ENCODE measurements at regions not wholly inside any gene's neighbourhood (a gene's known extent, or its start where the extent isn't known, plus 50 kb on each side); places are given as distances from the start of the nearest gene placed in this dataset.

- Histone ChIP-seq H3K9me3 (replicated peaks in 1 of 3) (no peaks in the 10 kb centered on the region), H3K27me3 (no peaks in the 10 kb centered on the region), H3K4me3 (no peak overlapping the region), H3K4me1 (replicated peaks in 1 of 2) (no peaks in the 10 kb centered on the region), H3K36me3 (replicated peaks in 1 of 2) (no peaks in the 10 kb centered on the region), H3K27ac (no peak overlapping the region)
- 35 to 53% (median 47%) methylated on average over 3 of the region's 3 CpGs for WGBS, 4 donors
- intact Hi-C loops (cut with DNase I), result no loop called here
- no peak for TF ChIP-seq POLR2A (IDR thresholded peaks at IDR 0.05)
- TF ChIP-seq CTCF (IDR thresholded peaks at IDR 0.05), result no peak
- no peak for DNase-seq
Observed at GRCh38 chr12:13799574-13799973, 181.8 kb downstream of the GRIN2B start.

GRCh38 chr12:13798162-13798561, 183.2 kb downstream of the GRIN2B start:
- H3K4me1 ChIP-seq (replicated peaks in 1 of 2), result no peaks in the 10 kb centered on the region
- no peak for DNase-seq

GRCh38 chr12:13794706-13795105, 186.7 kb downstream of the GRIN2B start:
- no peak for DNase-seq
- H3K4me1 ChIP-seq (replicated peaks in 1 of 2), result no peaks in the 10 kb centered on the region
- H3K36me3 ChIP-seq (replicated peaks in 1 of 2), result no peaks in the 10 kb centered on the region
- no peak for TF ChIP-seq POLR2A (IDR thresholded peaks at IDR 0.05)
- no peak for TF ChIP-seq CTCF (IDR thresholded peaks at IDR 0.05)
- 69 to 82% (median 74%) methylated on average over 2 of the region's 2 CpGs for WGBS, 4 donors
- intact Hi-C loops (cut with DNase I), result no loop called here
- no peak overlapping the region for H3K27ac ChIP-seq
- no peak overlapping the region for H3K4me3 ChIP-seq
- no peaks in the 10 kb centered on the region for H3K27me3 ChIP-seq
- no peaks in the 10 kb centered on the region for H3K9me3 ChIP-seq (replicated peaks in 1 of 3)

More at GRCh38 chr12:13798162-13798561, 183.2 kb downstream of the GRIN2B start:
- Histone ChIP-seq H3K36me3 (replicated peaks in 1 of 2) (no peaks in the 10 kb centered on the region), H3K9me3 (replicated peaks in 1 of 3) (no peaks in the 10 kb centered on the region), H3K27me3 (no peaks in the 10 kb centered on the region), H3K27ac (no peak overlapping the region), H3K4me3 (no peak overlapping the region)
- TF ChIP-seq CTCF (IDR thresholded peaks at IDR 0.05) (no peak), POLR2A (IDR thresholded peaks at IDR 0.05) (no peak)
- intact Hi-C loops (cut with DNase I), result no loop called here

- no peaks in the 10 kb centered on the region for H3K9me3 ChIP-seq (replicated peaks in 1 of 3)
- H3K27me3 ChIP-seq, result no peaks in the 10 kb centered on the region
- H3K4me3 ChIP-seq, result no peak overlapping the region
- WGBS, 4 donors, result 45 to 61% (median 46%) methylated on average over 1 of the region's 1 CpG
- H3K4me1 ChIP-seq (replicated peaks in 1 of 2), result no peaks in the 10 kb centered on the region
- DNase-seq, result no peak
- H3K27ac ChIP-seq, result no peak overlapping the region
- H3K36me3 ChIP-seq (replicated peaks in 1 of 2), result no peaks in the 10 kb centered on the region
- intact Hi-C loops (cut with DNase I), result no loop called here
- TF ChIP-seq CTCF (IDR thresholded peaks at IDR 0.05) (no peak), POLR2A (IDR thresholded peaks at IDR 0.05) (no peak)
Observed at GRCh38 chr12:13790317-13790716, 191.1 kb downstream of the GRIN2B start.
